Stimulated activated CD4-positive, alpha-beta T cell treated with anti-CD3 and anti-CD28 coated beads, Interleukin-2, amount 100 ng/mL, for 4 hours (primary cell): ENCODE measurements at regions not wholly inside any gene's neighbourhood (a gene's known extent, or its start where the extent isn't known, plus 50 kb on each side); places are given as distances from the start of the nearest gene placed in this dataset.

Experiments
- DNase-seq: peaks from one replicate; pipeline ENCODE4 v3.0.0-alpha.2; 2020; ENCODE audit warnings: low read depth

DNA sequence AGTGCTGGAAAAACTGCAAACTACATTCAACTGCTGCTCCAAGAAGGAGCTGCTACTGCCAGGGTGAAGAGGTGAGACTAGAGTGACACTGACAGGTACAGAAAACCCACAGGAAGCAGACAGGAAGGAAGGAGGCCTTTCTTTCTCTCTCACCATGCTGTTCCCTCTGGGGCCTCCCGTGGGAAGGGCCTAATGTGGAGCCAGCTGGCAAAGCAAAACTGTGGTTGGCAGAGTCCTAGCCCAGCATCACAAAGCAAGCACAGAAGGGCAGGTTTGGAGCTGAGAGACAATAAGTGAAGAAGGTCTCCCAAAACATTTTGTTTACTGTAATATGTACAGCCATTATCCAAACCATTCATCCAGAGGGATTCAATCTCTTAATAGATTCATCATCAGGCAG, 122.5 kb upstream of the MAX start:
- no peak for DNase-seq

- DNase-seq, result no peak
Measured at GRCh38 chr14:65225299-65226159, 123.2 kb upstream of the MAX start.

- DNase-seq, result no peak
Measured at GRCh38 chr14:65226824-65227604, 124.7 kb upstream of the MAX start.

- no peak for DNase-seq
Measured at GRCh38 chr14:65228436-65228835, 126.1 kb upstream of the MAX start.

DNA sequence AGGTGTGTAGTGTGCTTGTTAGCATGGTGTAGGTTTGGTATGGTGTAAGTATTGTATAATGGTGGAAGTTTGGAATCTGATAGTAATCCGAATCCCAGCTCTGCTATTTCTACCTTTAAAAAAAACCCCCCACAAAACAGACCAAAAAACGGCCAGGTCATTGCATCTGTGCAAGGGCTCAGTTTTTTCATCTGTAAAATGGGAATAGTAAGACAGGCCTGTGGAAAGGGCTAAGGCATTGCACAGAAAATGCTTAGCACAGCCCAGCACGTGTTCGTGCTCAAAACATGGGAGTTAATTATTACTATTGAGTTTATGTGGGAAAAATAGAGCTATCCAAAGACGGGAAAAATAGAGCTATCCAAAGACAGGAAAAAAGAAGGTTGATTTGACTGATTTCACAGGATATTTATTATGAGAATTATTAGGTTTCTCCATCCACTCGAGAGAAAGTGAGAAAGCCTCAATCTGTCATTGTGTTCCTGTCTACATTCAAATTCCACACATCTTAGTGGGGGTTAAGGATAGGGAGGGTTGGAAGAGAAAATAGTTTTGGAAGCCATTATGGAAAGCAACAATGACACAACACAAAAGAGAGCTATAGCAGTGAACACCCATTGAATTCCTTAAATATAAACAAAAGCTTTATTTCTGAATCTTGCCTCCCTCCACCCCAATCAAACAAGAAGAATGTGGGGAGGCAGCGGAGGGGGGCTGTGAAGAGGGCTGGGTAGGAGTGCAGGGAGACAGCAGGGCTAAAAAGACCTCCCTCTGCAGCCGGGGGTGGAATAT, 126.8 kb upstream of the MAX start:
- DNase-seq, result no peak

- no peak for DNase-seq
Measured at GRCh38 chr14:65229748-65230728, 127.7 kb upstream of the MAX start.

GRCh38 chr14:65231286-65231980, 129.1 kb upstream of the MAX start:
- DNase-seq, result no peak

GRCh38 chr14:65234752-65235361, 132.5 kb upstream of the MAX start:
- no peak for DNase-seq

GRCh38 chr14:65237023-65237814, 134.9 kb upstream of the MAX start:
- DNase-seq, result no peak

GRCh38 chr14:65237941-65238340, 135.6 kb upstream of the MAX start:
- no peak for DNase-seq

GRCh38 chr14:65238456-65238855, 136.1 kb upstream of the MAX start:
- no peak for DNase-seq

DNA sequence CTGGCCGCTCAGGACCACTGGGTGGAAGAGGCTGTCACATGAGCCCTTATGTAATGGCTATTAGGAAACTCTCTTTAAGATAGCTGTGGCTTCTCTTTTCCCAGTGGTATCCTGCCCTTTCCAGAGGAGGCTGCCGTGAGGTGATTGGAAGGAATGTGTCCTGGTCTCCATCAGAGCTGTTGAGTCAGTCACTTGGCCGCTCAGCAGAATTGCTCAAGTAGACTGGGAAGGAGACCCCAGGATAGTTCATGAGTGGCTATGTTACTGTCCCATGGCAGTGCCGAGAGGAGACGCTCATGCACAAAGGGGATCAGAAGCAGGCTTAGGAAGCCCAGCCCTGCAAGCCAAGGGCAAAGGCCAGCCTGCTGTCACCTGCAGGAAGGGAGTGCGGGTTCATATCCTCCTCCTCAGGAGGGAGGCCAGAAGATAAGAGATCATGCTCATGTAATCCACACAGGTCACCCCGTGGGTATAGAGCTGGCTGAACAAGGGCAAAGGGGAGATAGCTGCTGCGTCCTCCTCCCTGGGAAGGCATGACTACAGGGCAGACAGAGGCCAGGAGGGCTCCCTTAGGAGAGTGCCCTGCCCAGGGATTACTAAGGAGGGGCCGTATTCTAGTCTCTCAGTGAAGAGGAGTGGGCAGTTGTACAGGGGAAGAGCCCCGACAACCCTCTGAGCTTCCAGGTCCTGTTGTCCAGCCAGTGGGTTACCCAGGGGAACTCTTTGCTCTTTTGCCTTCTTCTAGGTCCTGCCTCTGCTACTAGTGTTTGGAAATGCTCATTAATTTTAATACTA, 137.0 kb upstream of the MAX start:
- no peak for DNase-seq

GRCh38 chr14:65239938-65240296, 137.6 kb upstream of the MAX start:
- DNase-seq, result no peak

- DNase-seq, result no peak
Measured at GRCh38 chr14:65241125-65241752, 138.9 kb upstream of the MAX start.

DNA sequence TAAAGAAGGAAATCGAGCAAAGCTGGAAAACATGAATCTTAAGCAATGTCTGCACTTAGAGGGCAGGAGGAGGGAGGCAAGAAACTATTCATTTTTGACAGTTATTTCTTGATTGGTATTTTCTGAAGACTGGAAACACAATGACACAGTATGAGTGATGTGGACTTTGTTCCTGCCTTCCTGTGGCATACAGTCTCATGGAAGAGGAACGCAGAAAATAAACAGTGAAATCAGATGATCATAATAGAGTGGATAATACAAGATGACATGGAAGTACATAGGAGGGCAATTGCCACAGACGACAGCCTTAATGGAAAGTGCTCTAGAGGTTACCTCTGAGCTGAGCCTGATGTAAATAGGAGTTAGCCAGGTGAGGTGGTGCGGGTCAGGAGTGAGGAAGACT, 140.4 kb upstream of the MAX start:
- no peak for DNase-seq

GRCh38 chr14:65243766-65244442, 141.6 kb upstream of the MAX start:
- no peak for DNase-seq

DNA sequence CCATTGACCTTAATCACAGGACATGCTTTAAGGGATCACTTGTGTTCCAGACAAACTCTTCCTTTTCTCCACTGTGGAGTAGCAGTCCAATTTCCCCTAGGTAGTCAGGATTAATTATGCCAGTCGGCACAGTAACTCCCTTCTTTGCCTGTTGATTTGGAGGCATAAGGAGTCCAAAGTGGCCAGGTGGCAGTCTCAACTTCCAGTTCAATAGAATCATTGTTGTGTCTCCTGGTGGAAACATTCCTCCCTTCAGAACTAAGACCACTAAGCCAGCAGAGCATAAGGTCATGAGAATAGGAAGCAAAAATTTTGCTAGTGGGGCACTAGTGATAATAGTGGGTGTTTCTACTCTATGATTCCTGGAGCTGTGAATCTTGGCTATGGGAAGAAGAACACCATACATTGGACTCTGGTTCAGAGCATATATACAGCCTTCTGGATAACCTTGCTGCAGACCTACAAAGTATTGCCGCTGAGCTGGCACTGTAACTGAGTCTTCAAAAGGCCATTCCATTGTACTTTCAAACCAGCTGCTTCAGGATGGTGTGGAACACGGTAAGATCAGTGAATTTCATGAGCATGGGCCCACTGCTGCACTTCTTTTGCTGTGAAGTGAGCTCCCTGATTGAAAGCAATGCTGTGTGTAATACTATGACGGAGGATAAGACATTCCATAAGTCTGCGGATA, 147.3 kb upstream of the MAX start:
- DNase-seq, result no peak
